ENCODE measurements at regions not wholly inside any gene's neighbourhood (a gene's known extent, or its start where the extent isn't known, plus 50 kb on each side); places are given as distances from the start of the nearest gene placed in this dataset.

DNA sequence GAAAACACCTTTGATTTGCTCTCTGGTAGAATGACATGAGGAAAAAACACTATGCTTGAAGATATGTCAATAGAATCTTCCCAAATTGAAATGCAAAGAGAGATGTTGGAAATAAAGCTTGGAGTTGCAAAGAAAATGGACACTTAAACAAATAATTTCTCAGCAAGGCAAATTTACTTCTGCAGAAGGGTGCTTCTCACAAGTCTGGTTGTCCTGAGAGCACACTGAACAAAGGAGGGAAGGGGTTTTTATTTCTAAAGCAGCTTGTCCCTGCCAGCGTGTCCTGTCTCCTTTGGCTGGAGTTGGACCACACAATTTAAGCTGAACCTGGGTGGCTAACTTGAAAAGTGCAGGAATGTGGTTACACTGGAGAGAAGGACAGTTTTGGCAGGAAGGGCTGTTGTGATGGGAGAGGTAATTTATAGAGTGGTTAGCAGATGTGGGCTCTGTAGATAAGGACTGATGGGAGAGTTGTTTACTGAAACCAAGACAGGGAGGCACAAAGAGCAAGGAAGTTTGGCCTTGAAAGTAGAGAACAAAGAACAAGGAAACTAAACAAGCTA lies 454.6 kb upstream of the EYS start:
- no peak overlapping the region for H3K4me3 ChIP-seq (replicated peaks; ENCODE audit: low read depth, low read length)
- no peaks in the 10 kb centered on the region for H3K27me3 ChIP-seq (replicated peaks; ENCODE audit: control insufficient read depth, insufficient read depth, low read length)
- TF ChIP-seq, protein P1, sequence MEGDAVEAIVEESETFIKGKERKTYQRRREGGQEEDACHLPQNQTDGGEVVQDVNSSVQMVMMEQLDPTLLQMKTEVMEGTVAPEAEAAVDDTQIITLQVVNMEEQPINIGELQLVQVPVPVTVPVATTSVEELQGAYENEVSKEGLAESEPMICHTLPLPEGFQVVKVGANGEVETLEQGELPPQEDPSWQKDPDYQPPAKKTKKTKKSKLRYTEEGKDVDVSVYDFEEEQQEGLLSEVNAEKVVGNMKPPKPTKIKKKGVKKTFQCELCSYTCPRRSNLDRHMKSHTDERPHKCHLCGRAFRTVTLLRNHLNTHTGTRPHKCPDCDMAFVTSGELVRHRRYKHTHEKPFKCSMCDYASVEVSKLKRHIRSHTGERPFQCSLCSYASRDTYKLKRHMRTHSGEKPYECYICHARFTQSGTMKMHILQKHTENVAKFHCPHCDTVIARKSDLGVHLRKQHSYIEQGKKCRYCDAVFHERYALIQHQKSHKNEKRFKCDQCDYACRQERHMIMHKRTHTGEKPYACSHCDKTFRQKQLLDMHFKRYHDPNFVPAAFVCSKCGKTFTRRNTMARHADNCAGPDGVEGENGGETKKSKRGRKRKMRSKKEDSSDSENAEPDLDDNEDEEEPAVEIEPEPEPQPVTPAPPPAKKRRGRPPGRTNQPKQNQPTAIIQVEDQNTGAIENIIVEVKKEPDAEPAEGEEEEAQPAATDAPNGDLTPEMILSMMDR (IDR thresholded peaks at IDR 0.05; ENCODE audit: insufficient read depth, low read length, poor library complexity, severe bottlenecking), result no peak
- no peak for DNase-seq (ENCODE audit: extremely low read depth, insufficient read length)
- no peaks in the 10 kb centered on the region for H3K36me3 ChIP-seq (ENCODE audit: control insufficient read depth, insufficient read depth, low read length)

DNA sequence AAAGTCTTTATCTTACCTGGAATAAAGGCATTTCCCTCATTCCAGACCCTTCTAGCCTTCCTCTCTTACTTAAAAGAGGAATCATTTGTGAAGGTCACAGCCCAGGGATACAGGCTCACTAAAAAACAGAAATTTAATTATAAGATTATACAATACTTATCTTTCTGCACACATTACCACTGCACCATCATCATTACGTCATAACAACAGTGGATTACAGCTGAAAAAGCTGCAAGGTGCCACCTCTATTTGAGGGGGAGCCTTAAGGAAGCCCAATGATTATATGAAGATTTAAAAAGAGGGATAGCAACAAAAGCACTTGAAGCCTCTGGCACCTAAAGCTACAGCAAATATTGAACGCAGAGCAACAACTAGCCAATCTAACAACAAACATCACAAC lies 452.9 kb upstream of the EYS start:
- TF ChIP-seq, protein P1 (IDR thresholded peaks at IDR 0.05; ENCODE audit: insufficient read depth, low read length, poor library complexity, severe bottlenecking), result no peak
- Histone ChIP-seq H3K4me3 (replicated peaks; ENCODE audit: low read depth, low read length) (no peak overlapping the region), H3K27me3 (replicated peaks; ENCODE audit: control insufficient read depth, insufficient read depth, low read length) (no peaks in the 10 kb centered on the region), H3K36me3 (ENCODE audit: control insufficient read depth, insufficient read depth, low read length) (no peaks in the 10 kb centered on the region)
- DNase-seq (ENCODE audit: extremely low read depth, insufficient read length), result no peak

DNA sequence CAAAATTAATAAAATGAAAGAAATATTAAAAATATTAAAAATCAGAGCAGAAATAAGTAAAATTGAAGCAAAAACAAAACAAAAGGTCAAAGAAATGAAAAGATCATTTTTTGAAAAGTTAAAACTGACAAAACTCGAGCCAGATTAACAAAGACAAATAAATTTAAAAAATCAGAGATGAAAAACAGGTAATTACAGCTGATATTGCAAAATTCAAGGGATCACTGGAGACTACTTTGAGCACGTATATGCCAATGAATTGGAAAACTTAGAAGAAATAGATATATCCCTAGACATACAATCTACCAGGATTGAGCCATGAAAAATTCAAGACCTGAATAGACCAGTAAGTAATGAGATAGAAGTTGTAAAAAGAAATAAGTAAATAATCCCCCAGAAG lies 446.2 kb upstream of the EYS start:
- no peaks in the 10 kb centered on the region for H3K27me3 ChIP-seq (replicated peaks; ENCODE audit: control insufficient read depth, insufficient read depth, low read length)
- no peaks in the 10 kb centered on the region for H3K36me3 ChIP-seq (ENCODE audit: control insufficient read depth, insufficient read depth, low read length)
- no peak overlapping the region for H3K4me3 ChIP-seq (replicated peaks; ENCODE audit: low read depth, low read length)
- DNase-seq (ENCODE audit: extremely low read depth, insufficient read length), result no peak
- TF ChIP-seq, protein P1 (IDR thresholded peaks at IDR 0.05; ENCODE audit: insufficient read depth, low read length, poor library complexity, severe bottlenecking), result no peak

DNA sequence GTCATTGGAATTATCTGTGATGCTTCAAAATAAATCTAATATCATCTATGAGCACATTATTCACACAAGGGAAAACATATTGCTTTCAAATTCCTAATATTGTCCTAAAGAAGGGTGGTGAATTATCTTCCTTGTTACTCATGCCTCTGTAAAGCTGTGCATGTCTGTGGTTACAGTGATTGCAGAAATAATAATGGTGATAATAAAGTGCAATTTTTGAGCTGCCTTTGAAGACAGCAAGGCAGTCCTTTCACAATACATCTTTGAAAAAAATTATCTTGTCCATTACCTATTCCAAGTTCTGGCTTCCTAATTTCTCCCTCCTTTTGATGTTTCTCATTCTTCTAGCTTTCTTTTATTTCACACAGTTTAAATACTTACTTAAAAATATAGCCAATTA lies 442.1 kb upstream of the EYS start:
- H3K27me3 ChIP-seq (replicated peaks; ENCODE audit: control insufficient read depth, insufficient read depth, low read length), result no peaks in the 10 kb centered on the region
- H3K36me3 ChIP-seq (ENCODE audit: control insufficient read depth, insufficient read depth, low read length), result no peaks in the 10 kb centered on the region
- no peak for DNase-seq (ENCODE audit: extremely low read depth, insufficient read length)
- TF ChIP-seq, protein P1 (IDR thresholded peaks at IDR 0.05; ENCODE audit: insufficient read depth, low read length, poor library complexity, severe bottlenecking), result no peak
- H3K4me3 ChIP-seq (replicated peaks; ENCODE audit: low read depth, low read length), result no peak overlapping the region

DNA sequence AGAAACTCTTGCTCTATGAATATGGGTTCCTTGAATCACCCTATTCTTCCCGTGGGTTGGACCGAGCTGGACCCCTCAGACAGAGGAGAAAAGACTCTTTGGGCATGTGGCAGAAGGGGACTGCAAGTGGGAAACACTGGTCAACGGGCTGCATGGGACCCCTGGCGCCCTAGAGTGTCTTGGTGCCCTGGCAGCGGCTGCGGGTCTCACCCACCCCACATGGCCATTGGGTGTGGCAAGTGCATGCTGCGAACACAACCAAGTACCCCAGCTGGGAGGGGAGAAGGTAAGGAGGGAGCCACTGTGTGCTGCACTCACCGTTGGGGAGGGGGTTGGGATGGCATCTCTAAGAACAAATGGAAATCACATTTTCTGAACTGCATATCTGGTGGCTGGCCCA lies 438.8 kb upstream of the EYS start:
- Histone ChIP-seq H3K4me3 (replicated peaks; ENCODE audit: low read depth, low read length) (no peak overlapping the region), H3K27me3 (replicated peaks; ENCODE audit: control insufficient read depth, insufficient read depth, low read length) (no peaks in the 10 kb centered on the region), H3K36me3 (ENCODE audit: control insufficient read depth, insufficient read depth, low read length) (no peaks in the 10 kb centered on the region)
- no peak for DNase-seq (ENCODE audit: extremely low read depth, insufficient read length)
- TF ChIP-seq, protein P1 (IDR thresholded peaks at IDR 0.05; ENCODE audit: insufficient read depth, low read length, poor library complexity, severe bottlenecking), result no peak

DNA sequence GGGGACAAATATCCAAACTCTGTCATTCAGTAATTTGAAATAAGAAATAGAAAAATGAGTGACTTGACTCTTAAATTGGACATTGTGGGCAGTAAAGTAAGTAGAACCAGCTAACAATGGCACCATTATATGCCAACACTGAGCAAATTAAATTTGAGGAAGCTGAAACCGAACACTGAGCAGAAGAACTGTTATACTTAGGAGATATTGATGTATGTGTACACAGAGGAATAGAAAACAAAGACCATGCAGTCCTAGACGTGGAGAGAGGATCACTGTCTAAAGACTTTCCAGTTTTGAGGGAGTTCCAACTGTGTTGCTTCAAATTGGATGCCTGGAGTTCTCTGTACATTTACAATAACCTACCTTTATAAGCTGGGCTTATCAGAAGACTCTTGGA lies 427.0 kb upstream of the EYS start:
- Histone ChIP-seq H3K27me3 (replicated peaks; ENCODE audit: control insufficient read depth, insufficient read depth, low read length) (no peaks in the 10 kb centered on the region), H3K4me3 (replicated peaks; ENCODE audit: low read depth, low read length) (no peak overlapping the region), H3K36me3 (ENCODE audit: control insufficient read depth, insufficient read depth, low read length) (no peaks in the 10 kb centered on the region)
- TF ChIP-seq, protein P1 (IDR thresholded peaks at IDR 0.05; ENCODE audit: insufficient read depth, low read length, poor library complexity, severe bottlenecking), result no peak
- no peak for DNase-seq (ENCODE audit: extremely low read depth, insufficient read length)
